ENCODE measurements at regions not wholly inside any gene's neighbourhood (a gene's known extent, or its start where the extent isn't known, plus 50 kb on each side); places are given as distances from the start of the nearest gene placed in this dataset.

- WGBS, 2 experiments (ENCODE audit: extremely low coverage in 1 of 2, insufficient coverage in 1 of 2, insufficient read length in 1 of 2, insufficient replicate concordance in 2 of 2, low coverage in 1 of 2, low lambda C conversion rate in 2 of 2, missing lambda C conversion rate in 1 of 2): 94% methylated on average over 1 of the region's 1 CpG; no CpG with 5 or more reads in 1 of the 2 experiments
- no peak overlapping the region for H3K23ac ChIP-seq (ENCODE audit: insufficient read length)
- no peak overlapping the region for H3K4me2 ChIP-seq (ENCODE audit: insufficient read depth in 1 of 2, low read depth in 2 of 2, low read length in 2 of 2)
- H2AFZ ChIP-seq (ENCODE audit: low read length): no peak overlapping the region
- H3K27ac ChIP-seq (ENCODE audit: low read depth, low read length): no peak overlapping the region
- H3K18ac ChIP-seq (ENCODE audit: extremely low read depth, low read length): no peak overlapping the region
- no peak overlapping the region for H3K14ac ChIP-seq (ENCODE audit: insufficient read length)
- H3K4me3 ChIP-seq (ENCODE audit: extremely low read depth in 1 of 4, insufficient read depth in 2 of 4, low read depth in 3 of 4, low read length in 4 of 4): no peak overlapping the region
- no peak for TF ChIP-seq SIRT6 (IDR thresholded peaks at IDR 0.05; ENCODE audit: low read length)
- TF ChIP-seq CREB1 (IDR thresholded peaks at IDR 0.05): no peak
- no peak for TF ChIP-seq TAF7 (optimal IDR thresholded peaks at IDR 0.05; ENCODE audit: borderline replicate concordance, low read depth, low read length)
- TF ChIP-seq RAD21 (IDR thresholded peaks at IDR 0.05 in 1 of 2, conservative IDR thresholded peaks at IDR 0.05 in 1 of 2; ENCODE audit: low read depth in 2 of 2, low read length in 2 of 2): no peak
- no peak for TF ChIP-seq EP300 (IDR thresholded peaks at IDR 0.05; ENCODE audit: borderline replicate concordance in 1 of 2, low read depth in 2 of 2, low read length in 2 of 2)
- no peak for TF ChIP-seq FOSL1 (IDR thresholded peaks at IDR 0.05; ENCODE audit: insufficient read depth, low read depth, low read length)
- TF ChIP-seq SP1 (IDR thresholded peaks at IDR 0.05; ENCODE audit: low read depth, low read length): no peak
- TF ChIP-seq SP4 (IDR thresholded peaks at IDR 0.05; ENCODE audit: low read length): no peak
- no peak for TF ChIP-seq KDM4A (IDR thresholded peaks at IDR 0.05; ENCODE audit: low read depth, low read length, severe bottlenecking)
- no peak overlapping the region for H2BK12ac ChIP-seq (ENCODE audit: low read depth, low read length)
- H2BK15ac ChIP-seq (ENCODE audit: low read length): no peak overlapping the region
- ChIA-PET CTCF (ENCODE audit: partially characterized antibody) (no interaction called here), POLR2A (ENCODE audit: partially characterized antibody) (no interaction called here)
- no peaks in the 10 kb centered on the region for H3K23me2 ChIP-seq (ENCODE audit: low read depth, low read length)
- H4K20me1 ChIP-seq (replicated peaks in 1 of 2; ENCODE audit: control insufficient read depth in 1 of 2, insufficient read depth in 2 of 2, low read length in 2 of 2): no peaks in the 10 kb centered on the region
- H3K79me2 ChIP-seq (ENCODE audit: control insufficient read depth in 1 of 2, insufficient read depth in 2 of 2, low read length in 2 of 2): no peaks in the 10 kb centered on the region
- no peak overlapping the region for H2AK5ac ChIP-seq (ENCODE audit: low read depth, low read length)
- no peak overlapping the region for H3K56ac ChIP-seq (replicated peaks; ENCODE audit: insufficient read length, low read depth, low read length)
- no peaks in the 10 kb centered on the region for H3K36me3 ChIP-seq (ENCODE audit: control insufficient read depth in 2 of 4, insufficient read depth in 4 of 4, low read length in 3 of 4)
- no peaks in the 10 kb centered on the region for H3K27me3 ChIP-seq (replicated peaks in 1 of 4; ENCODE audit: control insufficient read depth in 3 of 4, extremely low read depth in 1 of 4, insufficient read depth in 3 of 4, low read length in 3 of 4)
- H4K5ac ChIP-seq (ENCODE audit: insufficient read length, low read depth, low read length): no peak overlapping the region
- H4K8ac ChIP-seq (ENCODE audit: extremely low read depth, insufficient read depth, low read length): no peak overlapping the region
- H2BK20ac ChIP-seq (ENCODE audit: low read length): no peak overlapping the region
- H3K79me1 ChIP-seq (ENCODE audit: low read depth, low read length): no peaks in the 10 kb centered on the region
- no peak overlapping the region for H3K4ac ChIP-seq (replicated peaks; ENCODE audit: insufficient read length, low read depth, low read length)
- no peak overlapping the region for H4K91ac ChIP-seq (replicated peaks; ENCODE audit: insufficient read length, low read length)
- H3K9me3 ChIP-seq (ENCODE audit: insufficient read depth in 2 of 2, low read depth in 1 of 2, low read length in 1 of 2): no peaks in the 10 kb centered on the region
- H2BK120ac ChIP-seq (replicated peaks; ENCODE audit: low read depth, low read length): no peak overlapping the region
- H3K9ac ChIP-seq (replicated peaks in 1 of 4; ENCODE audit: extremely low read depth in 1 of 4, low read depth in 3 of 4, low read length in 3 of 4): no peak overlapping the region
- no peak overlapping the region for H2BK5ac ChIP-seq (ENCODE audit: low read depth, low read length)
- no peak for FAIRE-seq
- DNase-seq (ENCODE audit: low read depth in 1 of 2, low spot score in 2 of 2): no peak
- H3K4me1 ChIP-seq (replicated peaks in 1 of 4; ENCODE audit: control insufficient read depth in 3 of 4, insufficient read depth in 4 of 4, low read length in 3 of 4): no peaks in the 10 kb centered on the region
Measured at GRCh38 chr2:65739927-65740326, 307.5 kb upstream of the SPRED2 start.
